ENCODE measurements at regions not wholly inside any gene's neighbourhood (a gene's known extent, or its start where the extent isn't known, plus 50 kb on each side); places are given as distances from the start of the nearest gene placed in this dataset.

GRCh38 chr2:172200495-172201085 is 97.9 kb upstream of the DLX2 start:
- peak; percentile 67 to 76 for TF ChIP-seq CTCF (conservative IDR thresholded peaks at IDR 0.05 in 1 of 2, IDR thresholded peaks at IDR 0.05 in 1 of 2; ENCODE audit: extremely low read depth in 1 of 2, insufficient read depth in 1 of 2, low read depth in 1 of 2, low read length in 2 of 2)
- TF ChIP-seq EZH2 (IDR thresholded peaks at IDR 0.05; ENCODE audit: borderline replicate concordance, low read length), result no peak
